ENCODE measurements at regions not wholly inside any gene's neighbourhood (a gene's known extent, or its start where the extent isn't known, plus 50 kb on each side); places are given as distances from the start of the nearest gene placed in this dataset.

- no peak for TF ChIP-seq CTCF (IDR thresholded peaks at IDR 0.05; ENCODE audit: low read length)
- no peak for TF ChIP-seq EZH2 (IDR thresholded peaks at IDR 0.05; ENCODE audit: borderline replicate concordance, low read length)
Measured at GRCh38 chr10:89151857-89152256, 55.3 kb downstream of the CH25H start.

All from OCI-LY1 (cell line).